ENCODE measurements at regions not wholly inside any gene's neighbourhood (a gene's known extent, or its start where the extent isn't known, plus 50 kb on each side); places are given as distances from the start of the nearest gene placed in this dataset.

GRCh38 chr5:68744206-68744605, 349.6 kb upstream of the SLC30A5 start:
- TF ChIP-seq CTCF (IDR thresholded peaks at IDR 0.05): no peak

- peak; percentile 48; the same call in 1 of the 2 replicates for TF ChIP-seq CTCF (IDR thresholded peaks at IDR 0.05)
Observed at GRCh38 chr5:68745448-68745847, 348.4 kb upstream of the SLC30A5 start.

GRCh38 chr5:68746220-68746619, 347.6 kb upstream of the SLC30A5 start:
- TF ChIP-seq CTCF (IDR thresholded peaks at IDR 0.05): no peak

- no peak for TF ChIP-seq CTCF (IDR thresholded peaks at IDR 0.05)
Observed at GRCh38 chr5:68746643-68747420, 347.0 kb upstream of the SLC30A5 start.

GRCh38 chr5:68747521-68747920, 346.3 kb upstream of the SLC30A5 start:
- no peak for TF ChIP-seq CTCF (IDR thresholded peaks at IDR 0.05)

- no peak for TF ChIP-seq CTCF (IDR thresholded peaks at IDR 0.05)
Observed at GRCh38 chr5:68748101-68748500, 345.7 kb upstream of the SLC30A5 start.

GRCh38 chr5:68749077-68749476, 344.7 kb upstream of the SLC30A5 start:
- no peak for TF ChIP-seq CTCF (IDR thresholded peaks at IDR 0.05)

- TF ChIP-seq CTCF (IDR thresholded peaks at IDR 0.05): no peak
Observed at GRCh38 chr5:68749631-68750030, 344.2 kb upstream of the SLC30A5 start.
